Mesothelial cell of epicardium (in vitro differentiated cells): ENCODE measurements at regions not wholly inside any gene's neighbourhood (a gene's known extent, or its start where the extent isn't known, plus 50 kb on each side); places are given as distances from the start of the nearest gene placed in this dataset.

Experiments used
- DNase-seq, 2 experiments: peaks; one replicate each; pipeline ENCODE4 v3.0.0; 2021; ENCODE audit warnings: low spot score in 2 of 2; ENCODE audit not compliant: unreplicated experiment in 2 of 2
- H3K27ac Mint-ChIP-seq: 2 replicates; pipeline ENCODE4 v1.8.0; 2021; ENCODE audit warnings: mixed read lengths
- H3K27me3 Mint-ChIP-seq: 2 replicates; pipeline ENCODE4 v1.8.0; 2021; ENCODE audit warnings: low read depth, mixed read lengths
- H3K36me3 Mint-ChIP-seq: 2 replicates; pipeline ENCODE4 v1.8.0; 2021; ENCODE audit warnings: mixed read lengths
- H3K4me1 Mint-ChIP-seq: 2 replicates; pipeline ENCODE4 v1.8.0; 2021; ENCODE audit warnings: mixed read lengths
- H3K4me3 Mint-ChIP-seq: 2 replicates; pipeline ENCODE4 v1.8.0; 2021; ENCODE audit warnings: mild to moderate bottlenecking, moderate library complexity, mixed read lengths
- H3K9me3 Mint-ChIP-seq: 2 replicates; pipeline ENCODE4 v1.8.0; 2021; ENCODE audit warnings: mixed read lengths
- CTCF ChIP-seq: fragments of 200-600 bp; sonication (generic); IDR thresholded peaks from one replicate; pipeline ENCODE4 v1.5.0; 2021; ENCODE audit warnings: antibody characterized with exemption; ENCODE audit not compliant: unreplicated experiment

- Mint-ChIP-seq H3K4me3 (no peak overlapping the region), H3K9me3 (no peaks in the 10 kb centered on the region), H3K36me3 (no peaks in the 10 kb centered on the region), H3K27me3 (peaks cover 4% of the 10 kb centered on the region), H3K4me1 (peaks cover 9% of the 10 kb centered on the region), H3K27ac (no peak overlapping the region)
- no peak for DNase-seq
- no peak for TF ChIP-seq CTCF
Measured at GRCh38 chr16:25419153-25419552, 161.5 kb upstream of the ZKSCAN2 start.

GRCh38 chr16:25416002-25416401, 158.4 kb upstream of the ZKSCAN2 start:
- Mint-ChIP-seq H3K27me3 (peaks cover 2% of the 10 kb centered on the region), H3K4me1 (peaks cover 28% of the 10 kb centered on the region), H3K4me3 (no peak overlapping the region), H3K36me3 (no peaks in the 10 kb centered on the region), H3K9me3 (no peaks in the 10 kb centered on the region), H3K27ac (no peak overlapping the region)
- no peak for TF ChIP-seq CTCF
- no peak for DNase-seq

GRCh38 chr16:25413975-25414374, 156.3 kb upstream of the ZKSCAN2 start:
- H3K9me3 Mint-ChIP-seq: no peaks in the 10 kb centered on the region
- no peak for DNase-seq
- H3K4me3 Mint-ChIP-seq: no peak overlapping the region
- H3K4me1 Mint-ChIP-seq: peaks cover 24% of the 10 kb centered on the region
- no peaks in the 10 kb centered on the region for H3K27me3 Mint-ChIP-seq
- no peak for TF ChIP-seq CTCF
- H3K36me3 Mint-ChIP-seq: no peaks in the 10 kb centered on the region
- H3K27ac Mint-ChIP-seq: peak overlapping the region; percentile 8

- no peak overlapping the region for H3K27ac Mint-ChIP-seq
- H3K4me3 Mint-ChIP-seq: no peak overlapping the region
- H3K27me3 Mint-ChIP-seq: no peaks in the 10 kb centered on the region
- TF ChIP-seq CTCF: no peak
- no peak for DNase-seq
- peaks cover 24% of the 10 kb centered on the region for H3K4me1 Mint-ChIP-seq
- no peaks in the 10 kb centered on the region for H3K36me3 Mint-ChIP-seq
- H3K9me3 Mint-ChIP-seq: no peaks in the 10 kb centered on the region
Measured at GRCh38 chr16:25413133-25413532, 155.5 kb upstream of the ZKSCAN2 start.

GRCh38 chr16:25411396-25412081, 153.9 kb upstream of the ZKSCAN2 start:
- TF ChIP-seq CTCF: no peak
- DNase-seq: no peak
- Mint-ChIP-seq H3K36me3 (no peaks in the 10 kb centered on the region), H3K27ac (peak overlapping the region; percentile 66), H3K4me3 (no peak overlapping the region), H3K9me3 (no peaks in the 10 kb centered on the region), H3K4me1 (peaks cover 24% of the 10 kb centered on the region), H3K27me3 (no peaks in the 10 kb centered on the region)

- TF ChIP-seq CTCF: no peak
- H3K27ac Mint-ChIP-seq: no peak overlapping the region
Measured at GRCh38 chr16:25403852-25404251, 146.2 kb upstream of the ZKSCAN2 start.

More at GRCh38 chr16:25403852-25404251, 146.2 kb upstream of the ZKSCAN2 start:
- Mint-ChIP-seq H3K36me3 (no peaks in the 10 kb centered on the region), H3K4me1 (no peaks in the 10 kb centered on the region), H3K27me3 (peaks cover 2% of the 10 kb centered on the region), H3K4me3 (no peak overlapping the region), H3K9me3 (peaks cover 18% of the 10 kb centered on the region)
- DNase-seq: no peak
